ENCODE measurements at regions not wholly inside any gene's neighbourhood (a gene's known extent, or its start where the extent isn't known, plus 50 kb on each side); places are given as distances from the start of the nearest gene placed in this dataset.
"Not testable (repeated sequence)": the region's sequence is repeated elsewhere in the genome, so short reads cannot be mapped to it uniquely, and the experiment has no call there.

DNA sequence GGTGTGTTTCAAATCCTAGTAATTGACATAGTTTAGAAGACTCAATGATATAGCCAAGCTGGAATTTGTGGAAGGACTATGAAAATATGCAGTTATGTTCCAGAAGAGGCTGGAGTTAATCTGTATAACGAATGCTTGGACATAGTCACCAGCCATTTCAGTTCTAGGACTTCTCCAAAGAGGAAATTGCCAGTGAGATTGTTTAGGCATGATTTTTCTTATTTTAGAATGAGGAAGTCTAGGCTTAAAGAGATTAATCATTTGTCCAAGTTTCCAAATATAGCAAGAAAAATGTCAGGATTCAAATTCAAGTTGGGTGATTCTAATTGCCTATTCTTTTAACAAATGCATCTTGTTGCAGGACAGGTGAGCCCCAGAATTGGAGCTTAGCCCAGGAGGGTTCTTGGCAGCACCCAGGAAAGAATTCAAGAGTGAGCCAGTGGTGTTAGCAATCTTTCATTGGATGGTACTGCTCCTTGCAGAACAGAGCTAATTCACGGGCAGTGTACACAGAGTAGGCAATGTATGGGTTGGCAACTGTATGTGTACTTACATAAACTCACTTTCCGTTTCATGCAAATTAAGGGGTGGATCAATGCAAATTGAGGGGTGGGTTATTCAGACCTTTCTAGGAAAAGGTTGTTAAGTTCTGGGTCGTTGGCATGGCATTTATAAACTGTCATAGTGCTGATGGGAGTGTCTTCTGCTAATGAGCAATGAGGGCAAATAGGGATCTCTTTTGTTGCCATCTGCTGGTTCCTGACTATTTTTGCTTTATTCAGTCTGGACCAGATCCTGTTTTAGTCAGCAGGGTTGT lies 763.1 kb upstream of the SLITRK1 start:
- no peak for DNase-seq

DNA sequence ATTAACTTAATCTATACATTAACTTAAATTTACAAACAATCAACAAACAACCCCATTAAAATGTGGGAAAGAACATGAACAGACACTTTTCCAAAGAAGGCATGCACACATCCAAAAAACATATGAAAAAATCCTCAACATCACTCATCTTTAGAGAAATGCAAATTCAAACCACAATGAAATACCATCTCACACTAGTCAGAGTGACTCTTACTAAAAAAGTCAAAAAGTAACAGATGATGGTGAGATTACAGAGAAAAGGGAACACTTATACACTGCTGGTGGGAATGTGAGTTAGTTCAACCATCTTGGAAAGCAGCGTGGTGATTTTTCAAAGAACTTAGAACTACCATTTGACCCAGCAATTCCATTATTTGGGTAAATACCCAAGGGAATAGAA lies 759.2 kb upstream of the SLITRK1 start:
- no peak for DNase-seq

DNA sequence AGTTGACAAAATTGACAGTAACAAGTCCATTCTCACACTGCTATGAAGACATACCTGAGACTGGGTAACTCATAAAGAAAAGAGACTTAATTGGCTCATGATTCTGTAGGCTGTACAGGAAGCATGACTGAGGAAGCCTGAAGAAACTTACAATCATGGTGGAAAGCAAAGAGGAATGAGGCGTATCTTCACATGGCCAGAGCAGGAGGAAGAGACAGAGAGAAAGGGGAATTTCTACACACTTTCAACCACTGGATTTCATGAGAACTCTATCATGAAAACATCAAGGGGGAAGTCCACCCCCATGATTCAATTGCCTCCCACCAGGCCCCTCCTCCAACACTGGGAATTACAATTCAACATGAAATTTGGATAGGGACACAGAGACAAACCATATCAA lies 758.4 kb upstream of the SLITRK1 start:
- no peak for DNase-seq

DNA sequence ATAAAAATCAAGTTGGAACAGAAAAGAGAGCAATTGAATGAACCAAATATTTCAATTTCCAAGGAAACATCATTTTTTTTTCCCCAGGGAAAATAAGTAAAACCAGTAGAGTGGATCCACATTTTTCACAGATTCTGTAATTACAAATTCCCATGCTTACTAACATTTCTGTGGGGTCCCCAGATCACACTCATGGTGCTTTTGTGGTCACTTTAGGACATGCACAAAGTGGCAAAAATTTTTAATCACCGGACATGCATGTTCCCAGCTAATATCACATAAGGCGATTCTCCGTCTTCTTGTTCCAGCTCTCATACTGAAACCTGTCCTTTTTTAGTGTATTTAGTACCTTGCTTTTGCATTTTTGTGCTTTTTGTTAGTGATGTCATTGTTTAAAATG lies 748.2 kb upstream of the SLITRK1 start:
- no peak for DNase-seq

DNA sequence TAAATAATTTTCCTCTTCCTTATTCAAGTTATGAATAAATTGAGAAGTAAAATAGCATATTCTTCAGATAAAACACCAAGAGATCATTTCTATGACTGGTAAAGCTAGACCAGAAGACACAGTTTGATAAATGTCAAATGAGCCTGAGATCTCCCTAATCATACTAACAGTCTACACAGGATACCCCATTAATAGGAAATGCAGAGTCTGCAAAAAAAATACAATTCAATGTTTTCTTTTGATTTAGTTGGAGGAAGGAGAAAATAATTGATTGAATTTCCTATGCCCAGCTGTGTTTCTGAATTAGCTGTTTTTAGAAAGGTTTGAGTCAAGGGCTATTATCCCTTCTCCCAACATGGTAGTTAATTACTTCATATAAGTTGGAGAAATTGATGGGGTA lies 734.6 kb upstream of the SLITRK1 start:
- no peak for DNase-seq

DNA sequence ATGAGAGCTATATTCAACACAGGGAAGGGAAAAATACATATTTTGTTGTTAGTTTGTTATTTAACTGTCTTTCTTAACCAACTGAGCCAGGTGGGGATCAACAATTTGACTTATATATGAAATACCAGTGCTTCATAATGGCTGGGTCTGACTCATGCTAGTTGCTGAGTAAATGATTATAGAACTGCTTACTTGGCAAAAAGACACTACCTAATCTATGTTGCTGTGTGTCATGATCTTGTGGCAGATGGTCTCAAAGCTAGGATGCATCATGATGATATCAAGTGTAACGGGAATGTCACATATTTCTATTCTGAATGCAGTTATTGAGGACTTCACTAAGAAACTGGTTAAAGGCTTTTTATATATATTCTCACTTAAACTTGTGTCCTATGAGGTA lies 727.4 kb upstream of the SLITRK1 start:
- DNase-seq = no peak

DNA sequence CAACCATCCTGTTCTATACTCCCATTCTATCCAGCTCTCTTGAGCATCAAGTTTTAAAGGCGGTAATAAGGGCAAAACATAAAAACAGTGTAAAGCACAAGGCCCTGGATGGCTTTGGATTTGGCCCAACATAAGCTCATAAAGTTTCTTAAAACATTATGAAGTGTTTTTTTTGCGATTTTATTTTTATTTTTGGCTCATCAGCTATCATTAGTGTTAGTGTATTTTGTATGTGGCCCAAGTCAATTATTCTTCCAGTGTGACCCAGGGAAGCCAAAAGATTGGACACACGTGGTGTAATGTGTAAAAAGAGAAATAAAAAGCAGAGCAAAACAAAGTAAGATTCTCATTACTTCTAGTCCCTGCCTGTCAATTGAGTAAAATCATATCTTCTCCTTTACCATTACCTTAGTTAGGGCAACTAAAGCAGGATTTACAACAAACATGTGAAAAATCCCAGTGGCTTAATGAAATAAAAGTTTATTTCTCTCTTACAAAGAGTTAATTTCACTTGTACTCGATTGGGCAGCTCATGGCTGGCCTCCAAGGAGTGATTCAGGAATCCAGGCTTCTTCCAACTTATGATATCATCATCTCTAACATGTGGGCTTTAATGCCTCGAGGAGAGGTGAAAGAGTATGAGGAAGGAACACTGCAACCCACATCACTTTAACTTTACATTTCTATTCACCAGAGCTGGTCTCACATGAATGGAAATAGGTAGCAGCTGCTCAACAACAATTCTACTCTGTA lies 725.2 kb upstream of the SLITRK1 start:
- no peak for DNase-seq

DNA sequence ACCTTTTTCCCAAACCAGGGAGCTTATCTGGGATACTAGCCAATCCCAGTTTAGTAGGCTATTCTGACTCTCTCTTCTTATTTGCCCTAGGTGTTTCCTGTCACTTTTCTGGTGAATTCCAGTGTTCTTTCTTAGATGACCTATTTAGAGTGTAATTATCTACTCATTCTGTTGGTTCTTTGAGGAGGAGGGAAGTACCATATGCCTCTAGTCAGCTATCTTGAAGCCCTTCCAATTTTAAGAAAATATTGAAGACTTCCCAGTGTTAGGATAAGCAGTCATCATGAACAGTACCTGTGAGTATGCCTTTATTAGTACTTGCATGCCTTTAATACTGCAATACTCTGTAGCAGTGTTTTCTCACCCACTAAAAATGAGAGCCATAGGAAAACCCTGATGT lies 724.3 kb upstream of the SLITRK1 start:
- DNase-seq = no peak

DNA sequence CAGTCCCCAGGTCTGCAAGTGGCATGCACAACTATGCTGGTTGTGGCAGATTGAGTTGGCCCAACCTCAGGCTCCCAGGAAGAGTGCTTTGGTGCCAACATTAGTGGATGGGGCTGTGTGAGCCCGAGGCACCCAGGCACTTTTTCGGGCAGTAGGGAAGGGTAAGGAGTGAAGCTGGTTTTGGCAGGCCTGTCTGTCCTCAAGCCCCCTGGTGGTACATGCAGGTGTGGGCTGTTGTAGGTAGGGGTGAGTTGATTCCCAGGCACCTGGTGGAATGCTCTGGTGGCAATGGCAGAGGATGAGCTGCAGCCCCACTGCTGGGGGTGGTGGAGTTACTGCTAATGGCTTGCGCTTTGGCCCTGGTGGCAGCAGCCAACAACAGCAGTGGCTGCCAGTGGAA lies 723.7 kb upstream of the SLITRK1 start:
- no peak for DNase-seq

DNA sequence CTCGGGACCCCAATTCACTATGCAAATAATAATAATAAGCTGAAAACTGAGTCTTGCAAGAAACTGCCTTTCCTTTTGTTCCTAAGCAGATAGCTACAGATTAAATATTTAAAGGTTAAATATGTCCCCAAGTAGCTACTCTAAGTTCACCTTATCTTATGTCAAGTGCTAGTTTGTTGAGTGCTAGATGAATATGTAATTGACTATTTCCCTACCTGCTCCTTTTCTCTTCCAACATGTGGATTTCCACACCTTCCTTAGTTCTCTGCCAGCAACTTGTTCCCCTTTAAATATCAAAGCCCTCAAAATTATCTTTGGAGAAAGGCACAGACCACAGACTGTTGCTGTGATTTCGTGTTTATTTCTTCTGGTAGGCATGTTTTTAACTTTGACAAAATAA lies 709.2 kb upstream of the SLITRK1 start:
- no peak for DNase-seq

DNA sequence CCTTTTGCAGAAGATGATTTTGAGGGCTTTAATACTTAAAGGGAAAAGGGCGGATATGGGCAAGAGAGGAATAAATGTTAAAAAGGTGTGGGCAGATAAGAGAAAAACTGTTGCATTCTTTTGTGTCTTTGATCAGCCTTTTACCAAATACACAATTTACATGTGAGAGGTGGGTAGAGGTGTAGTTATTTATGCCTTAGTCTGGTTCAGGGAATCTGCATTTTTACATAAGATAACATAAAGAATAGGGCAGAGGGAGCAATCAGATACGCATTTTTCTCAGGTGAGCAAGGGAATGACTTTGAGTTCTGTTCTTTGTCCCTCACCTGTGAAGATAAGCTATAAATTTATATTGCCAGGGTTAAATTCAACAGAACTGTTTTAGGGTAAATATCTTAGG lies 708.4 kb upstream of the SLITRK1 start:
- DNase-seq = no peak

DNA sequence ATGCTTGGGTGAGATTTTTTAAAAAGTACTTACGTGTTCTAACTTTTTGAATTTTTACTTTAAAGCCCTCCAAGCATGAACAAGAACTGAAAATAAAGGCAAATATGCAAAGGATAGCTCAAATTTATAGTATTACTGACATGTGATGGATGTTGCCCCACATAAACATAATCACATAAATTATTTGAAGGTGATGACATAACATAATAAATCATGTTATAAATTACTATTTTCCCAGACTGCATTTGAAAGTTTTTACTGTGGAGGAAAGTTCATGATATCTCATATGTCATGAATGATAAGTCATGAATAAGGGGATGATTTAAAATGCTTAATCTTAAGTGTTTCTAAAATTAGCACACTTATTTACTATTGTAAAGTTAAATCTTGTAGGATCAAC lies 705.7 kb upstream of the SLITRK1 start:
- no peak for DNase-seq

DNA sequence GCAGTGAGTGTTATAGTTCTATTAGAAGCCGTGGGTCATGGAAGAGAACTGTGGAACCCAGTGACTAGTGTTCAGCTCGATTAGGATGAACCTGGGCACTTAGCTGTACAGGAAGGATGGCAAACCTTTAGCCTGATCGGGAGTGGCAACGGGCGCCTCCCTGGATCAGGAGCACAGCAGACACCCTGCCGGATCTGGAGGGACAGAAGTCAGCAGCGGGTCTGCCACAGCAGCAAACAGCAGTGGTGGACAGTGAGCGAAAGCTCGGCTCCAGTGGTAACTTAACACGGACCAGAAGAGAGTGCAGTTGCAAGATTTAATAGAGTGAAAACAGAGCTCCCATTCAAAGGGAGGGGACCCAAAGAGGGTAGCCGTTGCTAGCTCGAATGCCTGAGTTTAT lies 697.6 kb upstream of the SLITRK1 start:
- DNase-seq = not testable (repeated sequence)

DNA sequence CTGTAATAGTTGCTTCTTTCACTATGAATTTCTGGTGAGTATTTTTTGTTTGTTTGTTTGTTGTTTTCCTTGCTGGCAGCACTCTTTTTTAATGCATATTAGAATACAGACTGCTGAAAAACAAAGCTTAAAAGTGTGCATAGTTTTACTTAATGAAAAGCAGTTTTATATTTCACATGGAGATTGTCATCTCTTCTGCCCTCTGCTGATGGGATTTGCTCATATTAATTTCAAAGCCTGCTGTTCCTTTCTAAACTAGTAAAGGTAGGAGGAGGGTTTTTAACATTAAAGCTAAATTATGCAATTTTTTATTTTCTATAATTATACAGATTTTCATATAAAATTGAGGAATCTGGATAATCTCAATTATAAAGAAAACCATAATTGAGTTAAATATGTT lies 692.6 kb upstream of the SLITRK1 start:
- no peak for DNase-seq

DNA sequence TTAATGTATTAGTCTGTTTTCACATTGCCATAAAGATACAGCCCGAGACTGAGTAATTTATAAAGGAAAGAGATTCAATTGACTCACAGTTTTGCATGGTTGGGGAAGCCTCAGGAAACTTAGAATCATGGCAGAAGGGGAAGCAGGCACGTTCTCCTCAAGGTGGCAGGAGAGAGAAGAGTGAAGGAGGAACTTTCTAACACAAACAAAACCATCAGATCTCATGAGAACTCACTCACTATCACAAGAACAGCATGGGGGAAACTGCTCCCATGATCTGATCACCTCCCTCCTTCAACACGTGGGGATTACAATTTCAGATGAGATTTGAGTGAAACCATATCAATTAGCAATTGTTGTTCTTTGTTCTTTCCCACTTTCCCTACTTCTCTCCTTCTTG lies 689.0 kb upstream of the SLITRK1 start:
- no peak for DNase-seq

DNA sequence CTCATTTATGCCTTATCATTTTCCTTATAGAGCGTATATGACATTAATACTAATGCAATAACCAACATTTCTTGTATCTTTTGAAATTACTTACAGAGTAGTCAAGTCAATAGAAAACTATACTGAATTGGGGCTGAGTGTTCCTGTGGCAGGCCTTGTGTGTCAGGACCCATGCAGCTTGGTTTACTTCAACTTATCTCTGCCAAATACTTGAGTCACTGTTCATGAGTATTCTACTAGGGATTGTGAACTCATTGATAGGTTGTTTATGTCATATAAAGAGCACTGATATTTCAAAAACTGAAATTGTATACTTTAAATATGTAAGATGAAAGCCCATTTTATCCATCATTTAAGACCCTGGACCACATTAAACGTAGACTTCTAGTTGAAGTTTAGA lies 688.6 kb upstream of the SLITRK1 start:
- no peak for DNase-seq

DNA sequence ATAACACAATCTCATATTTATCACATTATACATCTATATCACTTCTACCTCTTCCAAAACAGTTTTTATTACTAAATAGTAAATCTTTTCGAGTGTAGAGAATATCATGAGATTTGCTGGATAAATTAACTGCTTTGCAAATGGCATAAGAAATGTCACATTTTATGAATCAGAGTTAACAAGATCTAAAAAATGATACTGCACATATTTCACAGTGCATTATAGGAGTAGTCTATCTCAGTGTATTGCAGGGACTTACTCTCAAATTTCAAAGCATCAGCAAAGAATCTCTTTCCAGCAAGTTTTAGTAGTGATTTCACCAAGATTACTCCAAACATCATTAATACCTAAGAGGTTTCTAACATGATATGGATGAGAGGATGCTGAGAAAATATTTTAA lies 687.1 kb upstream of the SLITRK1 start:
- DNase-seq = no peak

DNA sequence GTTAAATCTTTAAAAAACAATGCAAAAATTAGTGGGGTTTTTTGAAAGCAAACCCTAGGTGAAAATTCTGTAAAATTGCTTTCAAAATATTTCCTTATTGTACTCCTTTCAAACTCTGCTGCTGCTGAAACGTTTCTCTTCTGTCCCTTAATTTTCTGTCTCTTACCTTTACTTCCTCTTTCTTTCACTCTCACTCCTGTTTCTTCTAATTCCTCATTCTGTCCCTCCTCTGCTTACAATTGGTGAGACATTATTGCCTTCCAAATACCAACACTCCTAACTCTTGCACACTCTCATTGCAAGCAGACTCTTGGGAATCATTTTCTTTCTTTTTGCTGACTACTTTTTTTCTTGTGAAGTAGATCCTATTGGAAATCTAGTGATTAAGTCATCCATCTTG lies 685.6 kb upstream of the SLITRK1 start:
- DNase-seq = no peak

DNA sequence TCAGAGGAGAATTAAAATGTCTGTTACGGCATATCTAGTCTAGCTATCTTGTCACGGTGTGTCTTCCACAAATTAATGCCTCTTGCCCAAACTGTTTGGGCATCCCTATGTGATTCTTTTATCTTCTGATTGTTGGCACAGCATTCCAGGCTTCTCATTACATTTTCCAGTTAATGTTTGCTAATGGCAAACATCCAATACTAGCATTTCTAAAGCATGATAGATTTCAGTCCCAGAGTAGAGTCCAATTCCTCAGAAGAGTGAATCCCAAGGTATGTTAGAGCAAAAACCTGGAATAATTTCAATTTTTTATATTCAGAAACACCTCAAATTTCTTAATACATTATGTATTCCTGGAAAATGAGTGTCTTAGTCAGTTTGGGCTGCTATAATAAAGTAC lies 684.5 kb upstream of the SLITRK1 start:
- DNase-seq = no peak

DNA sequence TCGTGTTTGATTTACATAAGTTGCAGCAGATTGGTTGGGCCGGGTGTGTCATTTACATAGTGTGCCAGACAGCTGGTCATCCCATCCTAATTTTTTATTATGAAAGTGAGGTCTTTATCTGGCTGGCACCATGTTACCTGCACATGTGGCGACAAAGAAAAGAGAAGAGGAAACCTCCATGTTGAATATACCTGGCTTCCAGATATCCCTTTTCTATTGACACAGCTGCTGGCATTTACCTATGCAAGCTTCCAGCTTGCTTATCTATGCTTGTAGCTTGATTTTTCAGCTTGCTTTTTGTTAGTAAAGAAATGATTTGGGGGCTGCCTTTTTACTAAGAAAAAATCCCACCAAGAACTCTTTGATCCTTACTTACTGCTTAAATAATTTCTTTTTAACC lies 681.3 kb upstream of the SLITRK1 start:
- DNase-seq = no peak

DNA sequence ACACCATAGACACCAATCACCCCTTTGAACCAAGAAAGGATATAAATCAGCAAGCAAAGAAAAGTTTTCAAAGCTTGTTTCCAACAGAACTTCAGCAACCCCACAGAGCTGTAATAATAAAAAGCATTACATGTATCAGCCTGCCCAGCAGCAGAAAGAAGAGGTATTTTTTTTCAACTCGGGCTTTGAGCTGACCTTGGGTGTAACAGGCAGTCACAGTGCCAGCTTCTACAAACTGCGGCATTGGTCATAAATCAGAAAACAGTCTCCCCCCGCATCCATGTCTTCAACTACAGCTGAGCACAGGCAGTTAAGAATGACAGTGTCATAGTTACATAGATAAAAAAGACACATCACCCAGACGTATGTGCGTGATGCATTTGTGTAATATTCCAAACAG lies 671.0 kb upstream of the SLITRK1 start:
- no peak for DNase-seq

DNA sequence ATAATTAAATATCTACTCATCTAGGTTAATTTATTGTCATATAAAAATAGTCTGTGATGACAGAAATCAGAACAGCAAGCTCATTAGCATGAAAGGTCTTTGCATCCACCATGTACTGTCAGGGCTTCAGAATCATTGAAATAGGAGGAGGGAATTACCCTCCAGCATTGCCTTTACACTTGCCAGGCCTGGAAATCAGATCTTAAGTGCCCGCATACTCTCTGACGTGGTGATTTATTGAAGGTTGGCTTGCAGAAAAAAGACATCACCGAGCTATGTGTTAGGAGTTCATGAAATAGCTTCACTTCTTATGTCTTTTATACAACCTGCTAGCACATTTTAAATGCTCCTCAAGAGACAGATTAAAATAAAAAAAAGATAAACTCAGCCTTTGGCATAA lies 661.7 kb upstream of the SLITRK1 start:
- no peak for DNase-seq

DNA sequence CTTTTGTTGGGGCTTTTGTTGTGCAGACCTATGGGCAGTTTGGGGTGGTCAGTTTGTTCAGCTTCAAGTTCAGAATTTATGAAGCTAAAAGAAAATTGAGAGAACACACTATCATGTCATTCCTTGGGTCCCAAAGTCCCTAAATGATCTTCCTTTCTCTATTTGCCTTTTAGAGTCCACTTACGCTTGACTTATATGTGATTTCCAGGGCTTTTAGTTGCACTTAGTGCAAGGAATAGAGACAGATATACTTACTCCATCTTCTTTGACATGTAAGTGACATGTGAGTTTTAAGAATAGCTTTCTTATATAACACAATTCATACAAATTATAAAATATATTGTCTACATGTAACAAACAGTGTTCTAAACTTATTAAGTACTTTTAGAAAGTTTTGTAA lies 660.1 kb upstream of the SLITRK1 start:
- DNase-seq = no peak

DNA sequence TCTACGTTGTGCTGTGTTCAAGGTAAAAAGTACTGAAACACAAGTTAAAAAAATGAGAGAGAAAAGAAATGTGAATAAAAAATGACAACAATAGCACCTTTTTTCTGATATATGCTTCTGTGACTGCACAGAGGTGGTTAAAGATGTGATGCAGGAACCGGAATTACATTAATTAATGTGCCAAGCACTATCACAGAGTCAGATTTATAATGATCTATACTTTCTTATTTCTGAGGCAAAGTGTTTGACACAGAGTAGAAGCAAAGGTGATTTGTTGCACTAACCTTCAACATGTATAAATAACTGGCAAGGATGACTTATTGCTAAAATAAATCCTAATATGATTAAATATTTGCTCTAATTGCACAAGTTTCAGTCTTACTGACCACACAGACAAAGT lies 654.6 kb upstream of the SLITRK1 start:
- DNase-seq = no peak

Data from T-helper 9 cell (primary cell).